ENCODE measurements at regions not wholly inside any gene's neighbourhood (a gene's known extent, or its start where the extent isn't known, plus 50 kb on each side); places are given as distances from the start of the nearest gene placed in this dataset.
A peak's percentile ranks its signal among the peaks of the same experiment; 100 is the strongest.

DNA sequence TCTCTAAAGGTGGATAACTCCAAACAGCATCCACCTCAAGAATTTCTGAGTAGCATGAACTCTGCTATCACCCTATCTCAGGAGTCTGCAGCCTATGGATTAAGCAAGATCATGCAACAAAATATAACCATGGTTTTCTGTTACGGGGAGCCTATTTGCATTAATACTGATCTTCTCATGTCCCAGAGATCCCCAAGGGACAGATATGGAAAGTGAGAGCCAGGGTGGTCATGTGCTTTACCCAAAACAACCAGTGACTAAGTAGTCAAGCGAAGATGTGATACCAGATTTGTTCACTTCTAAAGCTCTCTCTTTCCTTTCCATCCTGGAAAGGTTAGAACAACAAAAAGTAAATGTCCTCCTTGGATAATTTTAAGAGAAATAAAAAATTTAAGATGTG lies 125.1 kb downstream of the PRRX1 start:
- H3K9me3 ChIP-seq (ENCODE audit: insufficient read depth, low read depth, low read length): no peaks in the 10 kb centered on the region
- H3K9me2 ChIP-seq (replicated peaks; ENCODE audit: low read depth, low read length): no peaks in the 10 kb centered on the region
- no peaks in the 10 kb centered on the region for H3K27me3 ChIP-seq (ENCODE audit: insufficient read depth, low read length, poor library complexity, severe bottlenecking)
- no peaks in the 10 kb centered on the region for H3K79me2 ChIP-seq (ENCODE audit: insufficient read depth, low read length)
- H3K4me3 ChIP-seq (ENCODE audit: low read length, poor library complexity, severe bottlenecking): no peak overlapping the region
- H3F3A ChIP-seq (ENCODE audit: low read depth): no peaks in the 10 kb centered on the region
- no peaks in the 10 kb centered on the region for H3K36me3 ChIP-seq (ENCODE audit: insufficient read depth, low read length)
- H3K9ac ChIP-seq (ENCODE audit: low read depth, low read length, poor library complexity, severe bottlenecking): no peak overlapping the region
- H2AFZ ChIP-seq (ENCODE audit: low read length): no peak overlapping the region
- no peaks in the 10 kb centered on the region for H4K20me1 ChIP-seq (ENCODE audit: insufficient read depth, low read length, poor library complexity, severe bottlenecking)
- H3K4me1 ChIP-seq (ENCODE audit: insufficient read depth, low read length, poor library complexity, severe bottlenecking): no peaks in the 10 kb centered on the region
- no peak overlapping the region for H3K4me2 ChIP-seq (ENCODE audit: low read depth, low read length, poor library complexity, severe bottlenecking)
- TF ChIP-seq EZH2phosphoT487 (IDR thresholded peaks at IDR 0.05; ENCODE audit: borderline replicate concordance): no peak
- TF ChIP-seq, protein P1, sequence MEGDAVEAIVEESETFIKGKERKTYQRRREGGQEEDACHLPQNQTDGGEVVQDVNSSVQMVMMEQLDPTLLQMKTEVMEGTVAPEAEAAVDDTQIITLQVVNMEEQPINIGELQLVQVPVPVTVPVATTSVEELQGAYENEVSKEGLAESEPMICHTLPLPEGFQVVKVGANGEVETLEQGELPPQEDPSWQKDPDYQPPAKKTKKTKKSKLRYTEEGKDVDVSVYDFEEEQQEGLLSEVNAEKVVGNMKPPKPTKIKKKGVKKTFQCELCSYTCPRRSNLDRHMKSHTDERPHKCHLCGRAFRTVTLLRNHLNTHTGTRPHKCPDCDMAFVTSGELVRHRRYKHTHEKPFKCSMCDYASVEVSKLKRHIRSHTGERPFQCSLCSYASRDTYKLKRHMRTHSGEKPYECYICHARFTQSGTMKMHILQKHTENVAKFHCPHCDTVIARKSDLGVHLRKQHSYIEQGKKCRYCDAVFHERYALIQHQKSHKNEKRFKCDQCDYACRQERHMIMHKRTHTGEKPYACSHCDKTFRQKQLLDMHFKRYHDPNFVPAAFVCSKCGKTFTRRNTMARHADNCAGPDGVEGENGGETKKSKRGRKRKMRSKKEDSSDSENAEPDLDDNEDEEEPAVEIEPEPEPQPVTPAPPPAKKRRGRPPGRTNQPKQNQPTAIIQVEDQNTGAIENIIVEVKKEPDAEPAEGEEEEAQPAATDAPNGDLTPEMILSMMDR (conservative IDR thresholded peaks at IDR 0.05; ENCODE audit: low read length): no peak

DNA sequence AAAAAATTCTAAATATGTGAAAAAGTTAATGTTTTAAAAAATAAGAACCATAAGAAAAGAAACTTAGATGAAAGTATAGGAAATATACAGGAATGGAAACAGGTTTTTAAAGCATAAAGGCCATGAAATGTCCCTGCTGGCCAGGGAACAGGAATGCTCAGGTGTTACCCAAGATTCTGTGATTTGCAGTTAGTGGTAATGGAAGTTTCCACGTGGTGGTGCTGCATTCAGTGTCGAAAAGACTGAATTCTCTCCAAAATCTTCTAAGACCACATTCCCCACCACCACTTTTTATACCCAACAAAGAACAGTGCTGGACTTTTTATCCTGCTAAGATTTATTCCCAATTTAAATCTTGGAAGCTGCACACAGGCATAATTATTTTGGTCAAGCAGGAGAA lies 126.2 kb downstream of the PRRX1 start:
- Histone ChIP-seq H3K4me2 (ENCODE audit: low read depth, low read length, poor library complexity, severe bottlenecking) (no peak overlapping the region), H3F3A (ENCODE audit: low read depth) (no peaks in the 10 kb centered on the region), H2AFZ (ENCODE audit: low read length) (no peak overlapping the region)

DNA sequence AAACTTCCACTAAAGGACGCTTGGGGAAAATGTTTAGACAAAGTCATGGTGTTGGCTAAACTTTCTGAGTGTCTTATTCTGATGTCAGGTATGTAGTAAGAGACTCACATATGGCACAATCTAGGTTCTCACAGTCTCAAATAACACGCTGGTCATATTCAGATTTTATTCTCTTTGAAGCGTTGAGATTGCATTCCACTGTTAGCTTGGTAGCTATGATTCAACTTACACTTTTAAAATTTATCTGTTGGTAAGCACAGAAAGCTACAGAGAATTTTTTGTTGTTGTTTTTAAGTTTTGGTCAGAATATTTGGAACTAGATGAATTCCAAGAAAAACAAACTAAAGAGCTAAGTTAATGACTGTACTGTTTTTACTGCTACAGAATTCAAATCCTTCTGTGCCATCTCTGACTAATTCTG lies 126.7 kb downstream of the PRRX1 start:
- Histone ChIP-seq H3K27me3 (ENCODE audit: insufficient read depth, low read length, poor library complexity, severe bottlenecking) (no peaks in the 10 kb centered on the region), H4K20me1 (ENCODE audit: insufficient read depth, low read length, poor library complexity, severe bottlenecking) (no peaks in the 10 kb centered on the region), H3K9me2 (replicated peaks; ENCODE audit: low read depth, low read length) (no peaks in the 10 kb centered on the region), H3K9ac (ENCODE audit: low read depth, low read length, poor library complexity, severe bottlenecking) (no peak overlapping the region), H3K4me1 (ENCODE audit: insufficient read depth, low read length, poor library complexity, severe bottlenecking) (no peaks in the 10 kb centered on the region), H2AFZ (ENCODE audit: low read length) (no peak overlapping the region), H3K36me3 (ENCODE audit: insufficient read depth, low read length) (no peaks in the 10 kb centered on the region), H3K4me2 (ENCODE audit: low read depth, low read length, poor library complexity, severe bottlenecking) (no peak overlapping the region), H3K9me3 (ENCODE audit: insufficient read depth, low read depth, low read length) (no peaks in the 10 kb centered on the region), H3F3A (ENCODE audit: low read depth) (no peaks in the 10 kb centered on the region), H3K79me2 (ENCODE audit: insufficient read depth, low read length) (no peaks in the 10 kb centered on the region), H3K4me3 (ENCODE audit: low read length, poor library complexity, severe bottlenecking) (no peak overlapping the region)
- TF ChIP-seq EZH2phosphoT487 (IDR thresholded peaks at IDR 0.05; ENCODE audit: borderline replicate concordance): no peak
- TF ChIP-seq, protein P1 (conservative IDR thresholded peaks at IDR 0.05; ENCODE audit: low read length): no peak

More for the DNA sequence above, 126.2 kb downstream of the PRRX1 start:
- H3K4me3 ChIP-seq (ENCODE audit: low read length, poor library complexity, severe bottlenecking): no peak overlapping the region
- H3K9ac ChIP-seq (ENCODE audit: low read depth, low read length, poor library complexity, severe bottlenecking): no peak overlapping the region
- no peaks in the 10 kb centered on the region for H3K9me3 ChIP-seq (ENCODE audit: insufficient read depth, low read depth, low read length)
- H4K20me1 ChIP-seq (ENCODE audit: insufficient read depth, low read length, poor library complexity, severe bottlenecking): no peaks in the 10 kb centered on the region
- no peaks in the 10 kb centered on the region for H3K9me2 ChIP-seq (replicated peaks; ENCODE audit: low read depth, low read length)
- no peaks in the 10 kb centered on the region for H3K27me3 ChIP-seq (ENCODE audit: insufficient read depth, low read length, poor library complexity, severe bottlenecking)
- no peaks in the 10 kb centered on the region for H3K36me3 ChIP-seq (ENCODE audit: insufficient read depth, low read length)
- H3K4me1 ChIP-seq (ENCODE audit: insufficient read depth, low read length, poor library complexity, severe bottlenecking): no peaks in the 10 kb centered on the region
- no peaks in the 10 kb centered on the region for H3K79me2 ChIP-seq (ENCODE audit: insufficient read depth, low read length)
- TF ChIP-seq, protein P1 (conservative IDR thresholded peaks at IDR 0.05; ENCODE audit: low read length): 0 out of 2 replicates have a peak, but pooled peaks have one; percentile 9
- TF ChIP-seq EZH2phosphoT487 (IDR thresholded peaks at IDR 0.05; ENCODE audit: borderline replicate concordance): no peak

All from Loucy (cell line).